PFSK-1 (cell line): ENCODE measurements at regions not wholly inside any gene's neighbourhood (a gene's known extent, or its start where the extent isn't known, plus 50 kb on each side); places are given as distances from the start of the nearest gene placed in this dataset.

Source experiments
- POLR2AphosphoS5 ChIP-seq: IDR thresholded peaks from 2 replicates; pipeline ENCODE4 v1.6.1; 2012; ENCODE audit warnings: low read depth, mild to moderate bottlenecking, control low read depth, low read length, moderate library complexity
- TAF1 ChIP-seq: IDR thresholded peaks from 2 replicates; pipeline ENCODE4 v1.6.1; 2012; ENCODE audit warnings: low read length, control low read depth, borderline replicate concordance; ENCODE audit not compliant: insufficient read depth
- TF ChIP-seq, protein P1 (sequence below), 2 experiments: IDR thresholded peaks; 2 replicates each; pipeline versions ENCODE4 v1.6.1 to v1.8.0; 2011 to 2012; ENCODE audit warnings: low read depth in 2 of 2, low read length in 2 of 2, control low read depth in 1 of 2, inconsistent platforms in 1 of 2, mild to moderate bottlenecking in 1 of 2, moderate library complexity in 1 of 2; ENCODE audit not compliant: insufficient read depth in 1 of 2

DNA sequence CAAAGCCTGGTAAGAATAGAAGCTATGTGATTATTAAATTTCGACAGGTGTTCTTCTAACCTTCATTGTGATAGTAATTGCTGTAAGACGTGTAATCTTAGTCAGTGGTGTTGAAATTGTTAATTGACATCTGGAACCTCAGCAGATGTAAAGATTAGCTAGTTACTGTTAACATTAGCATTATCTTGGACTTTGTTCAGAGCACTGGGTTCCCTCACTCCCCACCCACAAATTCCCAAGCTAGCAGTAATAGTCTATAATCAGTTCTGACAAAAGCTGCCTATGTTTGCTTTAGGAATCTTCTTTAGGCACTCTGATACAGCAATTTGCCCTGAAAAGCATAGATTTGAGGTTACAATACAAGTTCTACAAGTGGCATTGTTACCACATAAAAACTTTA is 233.7 kb downstream of the EN1 start:
- no peak for TF ChIP-seq TAF1
- no peak for TF ChIP-seq POLR2AphosphoS5
- TF ChIP-seq, protein P1, sequence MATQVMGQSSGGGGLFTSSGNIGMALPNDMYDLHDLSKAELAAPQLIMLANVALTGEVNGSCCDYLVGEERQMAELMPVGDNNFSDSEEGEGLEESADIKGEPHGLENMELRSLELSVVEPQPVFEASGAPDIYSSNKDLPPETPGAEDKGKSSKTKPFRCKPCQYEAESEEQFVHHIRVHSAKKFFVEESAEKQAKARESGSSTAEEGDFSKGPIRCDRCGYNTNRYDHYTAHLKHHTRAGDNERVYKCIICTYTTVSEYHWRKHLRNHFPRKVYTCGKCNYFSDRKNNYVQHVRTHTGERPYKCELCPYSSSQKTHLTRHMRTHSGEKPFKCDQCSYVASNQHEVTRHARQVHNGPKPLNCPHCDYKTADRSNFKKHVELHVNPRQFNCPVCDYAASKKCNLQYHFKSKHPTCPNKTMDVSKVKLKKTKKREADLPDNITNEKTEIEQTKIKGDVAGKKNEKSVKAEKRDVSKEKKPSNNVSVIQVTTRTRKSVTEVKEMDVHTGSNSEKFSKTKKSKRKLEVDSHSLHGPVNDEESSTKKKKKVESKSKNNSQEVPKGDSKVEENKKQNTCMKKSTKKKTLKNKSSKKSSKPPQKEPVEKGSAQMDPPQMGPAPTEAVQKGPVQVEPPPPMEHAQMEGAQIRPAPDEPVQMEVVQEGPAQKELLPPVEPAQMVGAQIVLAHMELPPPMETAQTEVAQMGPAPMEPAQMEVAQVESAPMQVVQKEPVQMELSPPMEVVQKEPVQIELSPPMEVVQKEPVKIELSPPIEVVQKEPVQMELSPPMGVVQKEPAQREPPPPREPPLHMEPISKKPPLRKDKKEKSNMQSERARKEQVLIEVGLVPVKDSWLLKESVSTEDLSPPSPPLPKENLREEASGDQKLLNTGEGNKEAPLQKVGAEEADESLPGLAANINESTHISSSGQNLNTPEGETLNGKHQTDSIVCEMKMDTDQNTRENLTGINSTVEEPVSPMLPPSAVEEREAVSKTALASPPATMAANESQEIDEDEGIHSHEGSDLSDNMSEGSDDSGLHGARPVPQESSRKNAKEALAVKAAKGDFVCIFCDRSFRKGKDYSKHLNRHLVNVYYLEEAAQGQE (IDR thresholded peaks at IDR 0.05; ENCODE audit: insufficient read depth in 1 of 2, low read depth in 2 of 2, low read length in 2 of 2), result no peak
